GM21529 (cell line): ENCODE measurements at regions not wholly inside any gene's neighbourhood (a gene's known extent, or its start where the extent isn't known, plus 50 kb on each side); places are given as distances from the start of the nearest gene placed in this dataset.

Source experiments
- ATAC-seq: cut with Tn5 transposase; IDR thresholded peaks from one replicate; pipeline ENCODE4 v1.9.1; 2021; ENCODE audit not compliant: unreplicated experiment

DNA sequence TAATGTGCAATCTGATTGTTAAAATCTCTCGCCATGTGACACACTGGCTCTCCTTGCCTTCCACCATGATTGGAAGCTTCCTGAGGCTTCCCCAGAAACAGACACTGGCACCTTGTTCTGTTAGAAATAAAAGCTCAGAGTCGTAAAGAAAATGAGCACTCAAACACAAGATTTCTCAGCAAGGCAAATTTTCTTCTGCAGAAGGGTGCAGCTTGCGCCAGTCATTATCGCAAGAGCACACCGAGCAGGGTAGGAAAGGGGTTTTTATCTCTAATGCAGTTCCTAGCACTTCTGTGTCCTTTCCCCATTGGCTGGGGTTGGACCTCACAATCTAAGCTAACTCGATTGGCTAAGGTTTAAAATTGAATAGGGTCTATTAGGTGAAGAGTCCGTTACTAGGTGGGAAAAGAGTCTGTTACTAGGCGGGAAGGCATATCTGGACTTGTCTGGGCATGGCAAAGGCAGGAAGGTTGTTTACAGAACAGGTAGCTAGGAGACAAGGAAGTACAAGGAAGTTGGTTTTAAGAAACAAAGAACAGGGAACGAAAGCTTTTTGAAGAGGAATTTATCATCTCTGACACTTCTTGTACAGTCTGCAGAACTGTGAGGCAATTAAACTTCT, 62.6 kb upstream of the BICD1 start:
- no peak for ATAC-seq

DNA sequence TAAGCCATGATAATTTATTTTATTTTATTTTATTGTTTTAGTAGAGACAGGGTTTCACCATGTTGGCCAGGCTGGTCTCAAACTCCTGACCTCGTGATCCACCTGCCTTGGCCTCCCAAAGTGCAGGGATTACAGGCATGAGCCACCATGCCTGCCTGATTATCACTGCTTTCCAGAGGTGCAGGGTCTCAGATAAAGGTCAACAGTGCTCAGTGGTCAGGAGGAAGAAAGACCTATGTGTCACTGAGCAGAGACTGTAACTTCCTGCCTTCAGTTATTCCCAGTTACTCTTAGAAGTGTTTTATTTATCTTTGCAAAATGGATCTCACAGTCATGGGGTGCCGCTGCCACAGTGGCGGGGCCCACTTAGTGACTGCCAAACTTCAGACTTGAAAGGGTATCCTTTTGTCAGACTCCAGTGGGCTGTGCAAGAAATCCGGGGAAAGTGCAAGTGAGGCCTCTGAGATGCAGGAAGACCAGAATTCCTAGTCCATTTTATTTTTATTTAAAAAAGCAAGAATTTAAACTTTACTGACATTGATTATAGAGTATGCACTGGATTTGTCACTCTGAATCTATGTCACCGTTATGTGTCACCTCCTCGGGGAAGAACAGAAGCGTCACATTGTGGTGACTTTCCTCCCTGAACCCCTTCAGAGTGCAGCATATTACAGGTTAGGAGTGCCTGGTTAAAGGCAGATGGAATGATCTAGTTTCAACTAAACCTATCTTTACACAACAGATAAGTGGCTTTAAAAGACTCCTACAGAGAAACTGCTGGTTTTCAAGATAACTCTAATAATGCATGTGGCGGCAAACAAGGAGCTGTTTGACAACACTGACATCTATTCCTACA, 59.1 kb upstream of the BICD1 start:
- ATAC-seq, result no peak

DNA sequence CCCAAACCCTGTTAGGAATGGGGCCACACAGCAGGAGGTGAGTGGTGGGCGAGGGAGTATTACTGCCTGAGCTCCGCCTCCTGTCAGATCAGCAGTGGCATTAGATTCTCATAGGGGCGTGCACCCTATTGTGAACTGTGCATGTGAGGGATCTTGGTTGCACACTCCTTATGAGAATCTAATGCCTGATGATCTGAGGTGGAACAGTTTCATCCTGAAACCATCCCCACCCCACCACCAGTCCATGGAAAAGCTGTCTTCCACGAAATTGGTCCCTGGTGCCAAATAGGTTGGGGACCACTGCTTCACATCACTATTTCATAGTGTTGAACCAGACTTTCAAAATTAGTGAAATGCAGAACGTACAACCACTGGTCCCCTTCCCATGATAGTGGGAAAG, 57.9 kb upstream of the BICD1 start:
- ATAC-seq, result no peak

DNA sequence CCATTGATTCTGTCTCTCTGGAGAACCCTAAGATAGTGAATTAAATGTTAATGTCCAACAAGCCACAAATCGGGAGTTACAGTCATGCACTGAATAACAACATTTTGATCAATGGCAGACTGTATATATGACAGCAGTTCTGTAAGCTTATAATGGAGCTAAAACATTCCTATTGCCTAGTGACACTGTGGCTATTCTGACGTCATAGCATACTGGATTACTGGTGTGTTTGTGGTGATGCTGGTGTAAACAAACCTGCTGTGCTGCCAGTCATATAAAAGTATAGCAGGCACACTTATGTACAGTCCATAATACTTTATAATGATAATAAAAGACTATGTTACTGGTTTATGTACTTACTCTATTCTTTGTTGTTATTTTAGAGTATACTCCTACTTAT, 56.7 kb upstream of the BICD1 start:
- no peak for ATAC-seq

DNA sequence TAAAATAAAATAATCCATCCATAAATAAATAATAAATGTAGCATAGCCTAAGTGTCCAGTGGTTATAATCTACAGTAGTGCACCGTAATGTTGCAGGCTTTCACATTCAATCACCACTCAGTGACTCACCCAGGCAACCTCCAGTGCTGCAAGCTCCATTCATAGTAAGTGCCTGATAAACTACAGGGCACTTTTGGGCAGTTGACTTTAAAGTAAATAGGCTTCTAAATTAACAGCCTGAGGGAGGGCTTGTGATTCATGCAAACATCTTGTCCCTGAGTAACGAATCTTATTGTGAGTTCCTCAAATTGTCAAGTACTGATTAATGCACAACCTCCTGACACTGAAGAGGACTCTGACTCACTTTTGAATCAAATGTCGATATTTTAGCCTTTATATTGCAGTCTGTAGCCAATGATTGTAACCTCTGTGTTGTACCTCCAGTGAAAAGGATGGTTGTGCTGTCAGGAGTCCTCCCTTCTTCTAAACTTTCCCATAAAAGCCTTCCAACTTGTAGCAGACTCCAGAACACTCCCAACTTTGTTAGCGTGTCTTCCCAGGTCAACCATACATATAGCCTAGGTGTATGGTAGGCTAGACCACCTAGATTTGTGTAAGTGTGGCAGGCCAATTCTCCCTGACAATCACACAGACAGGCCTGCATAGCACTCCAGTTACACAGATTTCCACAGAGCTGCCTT, 55.0 kb upstream of the BICD1 start:
- ATAC-seq, result no peak

DNA sequence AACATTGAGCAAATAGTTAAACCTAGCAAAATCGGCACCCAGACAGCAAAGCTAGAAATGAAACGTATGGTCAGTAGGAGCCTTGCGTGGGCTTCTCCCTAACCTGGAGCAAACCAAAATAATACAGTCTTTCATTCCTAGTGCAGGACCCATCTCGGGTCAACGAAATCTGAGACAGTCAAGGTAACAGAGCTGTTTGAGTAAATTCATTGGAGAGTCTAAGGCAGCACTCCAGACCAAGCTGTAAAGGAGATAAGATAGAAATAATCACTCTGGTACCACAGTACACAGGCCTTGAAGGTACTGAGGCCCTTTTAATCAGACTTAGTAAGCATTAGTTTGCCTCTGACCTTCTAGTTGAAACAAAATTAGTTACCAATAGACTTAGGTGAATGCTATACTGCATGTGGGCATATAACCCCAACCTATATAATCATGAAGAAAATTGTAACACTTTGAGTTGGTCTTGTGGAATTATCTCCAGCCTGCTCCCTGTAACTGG, 54.4 kb upstream of the BICD1 start:
- ATAC-seq, result no peak

DNA sequence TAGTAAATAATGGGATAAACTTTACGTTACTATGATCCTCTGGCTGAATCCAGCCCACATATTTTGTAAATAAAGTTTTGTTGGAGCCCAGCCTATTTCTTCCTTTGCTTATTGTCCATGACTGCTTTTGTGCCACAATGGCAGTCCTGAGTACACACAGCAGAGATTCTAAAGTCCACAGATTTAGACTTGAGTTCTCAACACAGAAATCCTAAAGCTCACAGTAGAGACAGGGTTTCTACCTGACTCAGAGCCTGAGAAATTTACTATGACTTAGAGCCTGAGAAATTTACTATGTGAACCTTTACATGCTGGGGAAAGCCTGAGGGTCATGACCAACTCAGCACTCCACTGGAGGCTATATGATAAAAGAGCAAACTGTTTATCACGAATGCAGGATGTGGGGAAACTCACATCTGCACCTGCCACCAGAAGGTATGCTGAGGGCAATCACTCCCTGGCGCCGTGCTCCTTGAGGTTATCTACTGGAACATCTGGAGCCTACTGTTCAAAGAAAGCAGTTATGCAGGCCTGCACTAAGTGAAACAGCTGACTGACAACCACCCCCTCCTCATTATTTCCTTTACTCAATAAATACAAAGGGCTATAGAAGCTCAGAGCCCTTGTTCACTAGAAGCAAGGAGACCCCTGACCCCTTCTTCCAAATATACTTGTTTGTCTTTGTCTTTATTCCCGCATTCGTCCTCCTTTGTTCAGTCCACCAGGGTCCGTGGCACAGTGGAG, 52.6 kb upstream of the BICD1 start:
- no peak for ATAC-seq
